ENCODE measurements at regions not wholly inside any gene's neighbourhood (a gene's known extent, or its start where the extent isn't known, plus 50 kb on each side); places are given as distances from the start of the nearest gene placed in this dataset.
"Not testable (repeated sequence)": the region's sequence is repeated elsewhere in the genome, so short reads cannot be mapped to it uniquely, and the experiment has no call there.

- Mint-ChIP-seq H3K9me3 (peaks cover 22% of the 10 kb centered on the region), H3K4me3 (no peak overlapping the region), H3K36me3 (no peaks in the 10 kb centered on the region), H3K27me3 (no peaks in the 10 kb centered on the region), H3K27ac (no peak overlapping the region), H3K4me1 (ENCODE audit: low read depth) (no peaks in the 10 kb centered on the region)
- no peak for DNase-seq
- ChIA-PET CTCF (no interaction called here), POLR2A (no interaction called here)
- intact Hi-C loops (cut with micrococcal nuclease) = no loop called here
Measured at GRCh38 chr4:137853424-137853823, 321.1 kb upstream of the PCDH18 start.

DNA sequence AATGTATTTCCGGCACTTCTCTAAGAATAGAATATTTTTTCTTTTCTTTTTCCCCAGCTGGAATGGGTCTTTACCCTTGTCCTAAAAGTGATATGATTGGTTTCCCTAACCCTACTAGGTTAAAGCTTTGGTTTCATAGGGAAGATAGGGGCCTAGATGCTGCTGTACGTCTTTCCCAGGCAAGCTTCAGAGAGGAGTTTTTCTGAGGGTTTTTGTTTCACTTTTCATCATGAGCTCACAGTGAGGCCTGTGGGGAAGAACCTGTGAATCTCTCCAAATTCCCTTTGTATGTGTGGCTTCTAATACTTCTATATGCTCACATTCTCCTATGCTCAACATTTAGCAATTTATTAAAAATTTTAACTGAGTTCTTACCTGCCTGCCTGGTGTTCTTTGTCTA lies 320.0 kb upstream of the PCDH18 start:
- no peaks in the 10 kb centered on the region for H3K4me1 Mint-ChIP-seq (ENCODE audit: low read depth)
- ChIA-PET POLR2A (interaction anchor here (0.6 kb wide), 1 partner anchor 24 kb away, joined by 5 read pairs; no protein-coding TSS in a partner anchor), CTCF (no interaction called here)
- no peak for DNase-seq
- no peak overlapping the region for H3K27ac Mint-ChIP-seq
- intact Hi-C loops (cut with micrococcal nuclease) = no loop called here
- H3K4me3 Mint-ChIP-seq = no peak overlapping the region
- H3K36me3 Mint-ChIP-seq = no peaks in the 10 kb centered on the region
- no peaks in the 10 kb centered on the region for H3K27me3 Mint-ChIP-seq
- peaks cover 22% of the 10 kb centered on the region for H3K9me3 Mint-ChIP-seq

DNA sequence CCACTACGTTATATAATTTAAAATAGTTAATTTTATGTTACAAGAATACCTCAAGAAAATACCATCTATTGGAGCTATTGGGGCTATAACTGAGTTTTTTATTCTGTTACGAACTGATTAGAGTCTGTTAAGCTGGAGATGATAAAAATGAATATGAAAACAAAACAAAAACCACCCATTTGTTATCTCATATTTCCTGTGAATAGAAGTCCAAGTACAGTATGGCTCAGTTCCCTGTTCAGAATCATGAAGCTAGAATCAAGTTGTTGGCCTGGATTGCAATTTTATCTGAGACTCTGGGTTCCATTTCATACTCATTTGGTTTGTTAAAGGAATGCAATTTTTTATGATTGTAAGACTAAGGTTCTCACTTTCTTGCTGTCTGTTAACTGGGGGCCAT lies 319.1 kb upstream of the PCDH18 start:
- Mint-ChIP-seq H3K27me3 (no peaks in the 10 kb centered on the region), H3K9me3 (peaks cover 22% of the 10 kb centered on the region), H3K27ac (no peak overlapping the region), H3K36me3 (no peaks in the 10 kb centered on the region), H3K4me1 (ENCODE audit: low read depth) (no peaks in the 10 kb centered on the region), H3K4me3 (no peak overlapping the region)
- ChIA-PET CTCF (no interaction called here), POLR2A (no interaction called here)
- DNase-seq = no peak
- intact Hi-C loops (cut with micrococcal nuclease) = no loop called here

DNA sequence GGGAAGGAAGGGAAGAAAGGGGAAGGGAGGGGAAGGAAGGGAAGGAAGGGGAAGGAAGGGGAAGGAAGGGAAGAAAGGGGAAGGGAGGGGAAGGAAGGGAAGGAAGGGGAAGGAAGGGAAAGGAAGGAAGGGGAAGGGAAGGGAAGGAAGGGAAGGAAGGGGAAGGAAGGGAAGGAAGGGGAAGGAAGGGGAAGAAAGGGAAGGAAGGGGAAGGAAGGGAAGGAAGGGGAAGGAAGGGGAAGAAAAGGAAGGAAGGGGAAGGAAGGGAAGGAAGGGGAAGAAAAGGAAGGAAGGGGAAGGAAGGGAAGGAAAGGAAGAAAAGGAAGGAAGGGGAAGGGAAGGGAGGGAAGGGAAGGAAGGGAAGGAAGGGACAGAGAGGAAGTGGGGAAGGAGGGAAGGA lies 295.7 kb upstream of the PCDH18 start:
- H3K27me3 Mint-ChIP-seq; H3K4me3 Mint-ChIP-seq; H3K4me1 Mint-ChIP-seq (ENCODE audit: low read depth); DNase-seq; H3K27ac Mint-ChIP-seq; H3K36me3 Mint-ChIP-seq; POLR2A ChIA-PET; CTCF ChIA-PET: not testable (repeated sequence)
- H3K9me3 Mint-ChIP-seq = peaks cover 14% of the 10 kb centered on the region
- intact Hi-C loops (cut with micrococcal nuclease) = loop anchor here (10.0 kb wide), 1 partner anchor 207 kb away; no protein-coding TSS in a partner anchor

GRCh38 chr4:137825505-137825904 lies 293.2 kb upstream of the PCDH18 start:
- ChIA-PET CTCF (no interaction called here), POLR2A (no interaction called here)
- DNase-seq = no peak
- intact Hi-C loops (cut with micrococcal nuclease) = loop anchor here (10.0 kb wide), 1 partner anchor 209 kb away; no protein-coding TSS in a partner anchor
- no peaks in the 10 kb centered on the region for H3K36me3 Mint-ChIP-seq
- H3K4me1 Mint-ChIP-seq (ENCODE audit: low read depth) = no peaks in the 10 kb centered on the region
- no peak overlapping the region for H3K27ac Mint-ChIP-seq
- no peak overlapping the region for H3K4me3 Mint-ChIP-seq
- no peaks in the 10 kb centered on the region for H3K27me3 Mint-ChIP-seq
- peaks cover 7% of the 10 kb centered on the region for H3K9me3 Mint-ChIP-seq

GRCh38 chr4:137823007-137823406 lies 290.7 kb upstream of the PCDH18 start:
- DNase-seq = no peak
- ChIA-PET POLR2A (no interaction called here), CTCF (no interaction called here)
- H3K36me3 Mint-ChIP-seq = no peaks in the 10 kb centered on the region
- peaks cover 2% of the 10 kb centered on the region for H3K9me3 Mint-ChIP-seq
- intact Hi-C loops (cut with micrococcal nuclease) = loop anchor here (10.0 kb wide), 1 partner anchor 212 kb away; no protein-coding TSS in a partner anchor
- no peak overlapping the region for H3K27ac Mint-ChIP-seq
- no peaks in the 10 kb centered on the region for H3K4me1 Mint-ChIP-seq (ENCODE audit: low read depth)
- no peaks in the 10 kb centered on the region for H3K27me3 Mint-ChIP-seq
- H3K4me3 Mint-ChIP-seq = no peak overlapping the region

DNA sequence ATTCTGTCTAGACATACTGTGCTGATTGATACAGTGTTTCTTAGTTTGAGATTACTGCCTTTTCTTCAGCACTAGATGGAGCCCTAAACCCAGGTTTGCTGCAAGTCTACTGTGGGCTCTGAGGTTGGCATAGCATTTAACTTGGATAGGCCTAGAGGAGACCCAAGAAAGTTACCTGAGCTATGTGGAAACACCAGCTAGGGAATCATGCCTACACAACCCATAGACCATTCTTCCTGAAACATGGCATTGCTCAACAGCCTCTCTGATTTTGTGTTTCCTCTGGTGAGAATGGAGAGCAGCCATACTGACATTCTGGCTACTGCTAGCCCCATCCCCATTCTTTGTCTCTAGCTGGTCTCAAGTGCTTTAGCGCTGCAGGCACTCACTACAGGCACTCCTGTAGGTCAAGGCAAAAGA lies 287.7 kb upstream of the PCDH18 start:
- CTCF ChIA-PET = no interaction called here
- Mint-ChIP-seq H3K36me3 (no peaks in the 10 kb centered on the region), H3K4me1 (ENCODE audit: low read depth) (no peaks in the 10 kb centered on the region), H3K9me3 (peaks cover 4% of the 10 kb centered on the region), H3K27ac (no peak overlapping the region), H3K4me3 (no peak overlapping the region), H3K27me3 (no peaks in the 10 kb centered on the region)
- intact Hi-C loops (cut with micrococcal nuclease) = loop anchor here (10.0 kb wide), 1 partner anchor 215 kb away; no protein-coding TSS in a partner anchor
- POLR2A ChIA-PET = no interaction called here
- no peak for DNase-seq

GRCh38 chr4:137812258-137812657 lies 280.0 kb upstream of the PCDH18 start:
- peaks cover 11% of the 10 kb centered on the region for H3K9me3 Mint-ChIP-seq
- no peaks in the 10 kb centered on the region for H3K4me1 Mint-ChIP-seq (ENCODE audit: low read depth)
- CTCF ChIA-PET = no interaction called here
- H3K4me3 Mint-ChIP-seq = no peak overlapping the region
- intact Hi-C loops (cut with micrococcal nuclease) = no loop called here
- POLR2A ChIA-PET = no interaction called here
- DNase-seq = no peak
- no peaks in the 10 kb centered on the region for H3K27me3 Mint-ChIP-seq
- no peak overlapping the region for H3K27ac Mint-ChIP-seq
- no peaks in the 10 kb centered on the region for H3K36me3 Mint-ChIP-seq

DNA sequence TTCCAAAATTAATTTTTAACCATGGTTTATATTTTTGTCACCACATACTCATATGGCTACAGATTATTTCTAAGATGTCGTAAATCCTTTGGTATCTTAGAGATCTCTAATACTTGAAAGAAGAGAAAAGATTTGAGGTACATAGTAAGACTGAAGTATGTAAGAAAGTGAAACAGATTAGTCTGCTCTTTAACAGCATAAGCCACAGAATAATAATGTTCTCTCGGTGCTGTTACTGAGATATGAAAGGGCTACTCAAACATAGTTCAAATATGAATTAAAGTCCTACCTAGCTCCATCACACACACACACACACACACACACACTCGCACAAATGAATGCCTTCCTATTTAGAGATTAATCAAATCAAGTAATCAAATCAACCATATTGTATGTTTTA lies 274.1 kb upstream of the PCDH18 start:
- ChIA-PET POLR2A (no interaction called here), CTCF (no interaction called here)
- no peak overlapping the region for H3K4me3 Mint-ChIP-seq
- H3K9me3 Mint-ChIP-seq = peaks cover 9% of the 10 kb centered on the region
- H3K27me3 Mint-ChIP-seq = no peaks in the 10 kb centered on the region
- H3K36me3 Mint-ChIP-seq = no peaks in the 10 kb centered on the region
- no peak for DNase-seq
- H3K4me1 Mint-ChIP-seq (ENCODE audit: low read depth) = no peaks in the 10 kb centered on the region
- no peak overlapping the region for H3K27ac Mint-ChIP-seq
- intact Hi-C loops (cut with micrococcal nuclease) = no loop called here

DNA sequence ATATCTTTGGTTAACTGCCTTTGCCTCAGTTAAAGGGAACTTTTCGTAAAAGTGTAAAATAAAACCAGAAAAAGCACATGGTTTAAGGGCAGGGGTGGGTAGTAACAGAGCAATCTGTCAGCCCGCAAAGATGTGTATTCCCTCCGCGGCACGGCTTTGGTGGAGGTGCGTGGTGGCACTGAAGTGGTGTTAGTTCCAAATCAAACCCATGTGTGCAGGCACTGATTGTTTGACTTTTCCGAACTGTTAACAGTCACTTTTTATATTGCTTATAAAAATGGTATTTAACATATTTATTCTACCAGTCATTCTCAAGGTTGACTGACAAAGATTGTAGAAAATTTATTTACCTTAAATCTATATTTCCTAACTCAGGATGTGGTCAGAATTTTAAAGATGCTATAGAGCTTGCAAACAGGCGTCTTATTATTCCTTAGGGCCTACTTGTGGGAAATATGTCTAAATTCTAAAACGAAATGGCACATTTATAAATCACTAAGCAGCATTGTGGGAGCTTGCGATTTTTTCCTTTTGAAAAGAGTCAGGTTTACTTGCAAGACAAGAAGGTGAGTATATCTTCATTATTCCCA lies 272.7 kb upstream of the PCDH18 start:
- Mint-ChIP-seq H3K27ac (no peak overlapping the region), H3K36me3 (no peaks in the 10 kb centered on the region), H3K4me3 (no peak overlapping the region), H3K27me3 (no peaks in the 10 kb centered on the region), H3K9me3 (peaks cover 5% of the 10 kb centered on the region), H3K4me1 (ENCODE audit: low read depth) (no peaks in the 10 kb centered on the region)
- POLR2A ChIA-PET = no interaction called here
- no peak for DNase-seq
- CTCF ChIA-PET = no interaction called here
- intact Hi-C loops (cut with micrococcal nuclease) = no loop called here

DNA sequence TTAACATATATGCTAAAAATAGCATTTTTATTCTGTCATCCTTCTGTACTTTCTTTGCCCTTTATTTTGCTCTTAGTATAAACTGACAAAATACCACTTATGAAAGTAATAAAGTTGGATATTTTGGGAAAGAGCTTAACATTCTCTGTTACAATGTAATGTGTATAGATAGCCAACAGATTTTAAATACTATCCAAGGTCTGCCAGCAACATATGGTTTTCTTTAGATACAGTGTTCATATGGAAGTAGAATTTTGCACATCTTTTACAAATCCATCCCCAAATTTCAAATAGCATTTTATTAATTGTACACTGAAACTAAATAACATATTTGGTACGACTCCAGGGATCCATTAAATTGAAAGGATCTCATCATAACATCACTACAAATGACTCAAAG lies 268.6 kb upstream of the PCDH18 start:
- no peak for DNase-seq
- intact Hi-C loops (cut with micrococcal nuclease) = no loop called here
- ChIA-PET POLR2A (no interaction called here), CTCF (no interaction called here)
- H3K4me3 Mint-ChIP-seq = no peak overlapping the region
- H3K4me1 Mint-ChIP-seq (ENCODE audit: low read depth) = no peaks in the 10 kb centered on the region
- no peaks in the 10 kb centered on the region for H3K27me3 Mint-ChIP-seq
- H3K9me3 Mint-ChIP-seq = peaks cover 1% of the 10 kb centered on the region
- no peak overlapping the region for H3K27ac Mint-ChIP-seq
- no peaks in the 10 kb centered on the region for H3K36me3 Mint-ChIP-seq

GRCh38 chr4:137794764-137795254 lies 262.5 kb upstream of the PCDH18 start:
- no peak overlapping the region for H3K27ac Mint-ChIP-seq
- H3K4me1 Mint-ChIP-seq (ENCODE audit: low read depth) = no peaks in the 10 kb centered on the region
- peaks cover 3% of the 10 kb centered on the region for H3K9me3 Mint-ChIP-seq
- H3K4me3 Mint-ChIP-seq = no peak overlapping the region
- H3K36me3 Mint-ChIP-seq = no peaks in the 10 kb centered on the region
- ChIA-PET POLR2A (no interaction called here), CTCF (no interaction called here)
- H3K27me3 Mint-ChIP-seq = no peaks in the 10 kb centered on the region
- intact Hi-C loops (cut with micrococcal nuclease) = no loop called here
- no peak for DNase-seq

GRCh38 chr4:137789263-137789662 lies 257.0 kb upstream of the PCDH18 start:
- H3K27me3 Mint-ChIP-seq; H3K36me3 Mint-ChIP-seq; H3K27ac Mint-ChIP-seq; H3K9me3 Mint-ChIP-seq; intact Hi-C loops (cut with micrococcal nuclease); CTCF ChIA-PET; DNase-seq; POLR2A ChIA-PET; H3K4me1 Mint-ChIP-seq (ENCODE audit: low read depth); H3K4me3 Mint-ChIP-seq: not testable (repeated sequence)

Data from activated CD4-positive, alpha-beta memory T cell treated with anti-CD3 and anti-CD28 coated beads for 36 hours (primary cell).